SK-N-SH (cell line): ENCODE measurements at regions not wholly inside any gene's neighbourhood (a gene's known extent, or its start where the extent isn't known, plus 50 kb on each side); places are given as distances from the start of the nearest gene placed in this dataset.

Source experiments
- CTCF ChIA-PET: fragments of 300-600, 350-600 bp; formaldehyde crosslinking; extraction: SDS; loops from one replicate; lab custom pipeline; 2021; lab: Yijun Ruan, JAX
- POLR2A ChIA-PET: fragments of 350-600 bp; sonication (Branson Sonifier 250); formaldehyde crosslinking; extraction: SDS; loops from one replicate; lab custom pipeline; 2020; ENCODE audit warnings: antibody characterized with exemption, inconsistent platforms; lab: Yijun Ruan, JAX
- DNase-seq: peaks from one replicate; pipeline ENCODE4 v3.0.0; 2012
- H2AFZ ChIP-seq: fragments of 200-600 bp; sonication (generic); 2 replicates; pipeline ENCODE4 v1.8.1; 2016; ENCODE audit warnings: antibody characterized with exemption, mild to moderate bottlenecking, low read depth
- H3F3A ChIP-seq: fragments of 200-600 bp; sonication (generic); replicated peaks from 2 replicates; pipeline ENCODE3; 2016; ENCODE audit warnings: antibody characterized with exemption, mild to moderate bottlenecking; ENCODE audit not compliant: insufficient read depth
- H3K27ac ChIP-seq, 2 experiments: fragments of 200-500 bp in 1 of 2; fragments of 200-600 bp in 1 of 2; sonication (Bioruptor generic) in 1 of 2; sonication (generic), shearing (Covaris generic) in 1 of 2; 2 replicates each; pipeline versions ENCODE4 v1.5.1 to v1.6.1; 2014 to 2016; ENCODE audit warnings: low read depth in 2 of 2, inconsistent platforms in 1 of 2, low read length in 1 of 2, mild to moderate bottlenecking in 1 of 2, mixed read lengths in 1 of 2
- H3K27me3 ChIP-seq: fragments of 200-600 bp; sonication (generic), shearing (Covaris generic); 2 replicates; pipeline ENCODE4 v1.6.1; 2016; ENCODE audit warnings: mixed run types; ENCODE audit not compliant: insufficient read depth
- H3K36me3 ChIP-seq, 2 experiments: fragments of 200-500 bp in 1 of 2; fragments of 200-600 bp in 1 of 2; sonication (Bioruptor generic) in 1 of 2; sonication (generic) in 1 of 2; replicated peaks in 1 of 2; 2 replicates each; pipeline versions ENCODE3 to v1.5.1; 2014 to 2016; ENCODE audit warnings: low read length in 1 of 2, mild to moderate bottlenecking in 1 of 2; ENCODE audit not compliant: insufficient read depth in 2 of 2, control insufficient read depth in 1 of 2
- H3K4me1 ChIP-seq, 2 experiments: fragments of 200-500 bp in 1 of 2; fragments of 200-600 bp in 1 of 2; sonication (Bioruptor generic) in 1 of 2; sonication (generic), shearing (Covaris generic) in 1 of 2; 2 replicates each; pipeline versions ENCODE4 v1.5.1 to v1.6.1; 2014 to 2016; ENCODE audit warnings: low read depth in 1 of 2, low read length in 1 of 2, mixed run types in 1 of 2; ENCODE audit not compliant: insufficient read depth in 2 of 2, control insufficient read depth in 1 of 2
- H3K4me2 ChIP-seq: fragments of 200-600 bp; sonication (generic), shearing (Covaris generic); 2 replicates; pipeline ENCODE4 v1.6.1; 2017; ENCODE audit warnings: mixed run types
- H3K4me3 ChIP-seq, 2 experiments: fragments of 200-500 bp in 1 of 2; fragments of 200-600 bp in 1 of 2; sonication (Bioruptor generic) in 1 of 2; sonication (generic), shearing (Covaris generic) in 1 of 2; 2 replicates each; pipeline versions ENCODE4 v1.5.1 to v1.8.1; 2014 to 2016; ENCODE audit warnings: low read depth in 2 of 2, inconsistent platforms in 1 of 2, low read length in 1 of 2, mild to moderate bottlenecking in 1 of 2, mixed read lengths in 1 of 2, moderate library complexity in 1 of 2
- H3K79me2 ChIP-seq: fragments of 200-600 bp; sonication (generic); 2 replicates; pipeline ENCODE4 v1.8.1; 2017; ENCODE audit warnings: mild to moderate bottlenecking; ENCODE audit not compliant: insufficient read depth
- H3K9ac ChIP-seq: fragments of 200-600 bp; sonication (generic); 2 replicates; pipeline ENCODE4 v1.6.1; 2017; ENCODE audit warnings: mixed run types
- H3K9me2 ChIP-seq: fragments of 200-600 bp; sonication (generic); 2 replicates; pipeline ENCODE4 v1.6.1; 2017; ENCODE audit warnings: mixed run types
- H3K9me3 ChIP-seq: fragments of 200-600 bp; sonication (generic); 2 replicates; pipeline ENCODE4 v1.6.1; 2017; ENCODE audit warnings: mixed run types, mild to moderate bottlenecking, moderate library complexity
- H4K20me1 ChIP-seq: fragments of 200-600 bp; sonication (generic); 2 replicates; pipeline ENCODE4 v1.6.1; 2017; ENCODE audit warnings: mild to moderate bottlenecking, mixed run types; ENCODE audit not compliant: insufficient read depth
- CHD2 ChIP-seq: fragments of 150-350 bp; IDR thresholded peaks from 2 replicates; pipeline ENCODE4 v1.6.1; 2018; ENCODE audit warnings: low read length; ENCODE audit not compliant: partially characterized antibody
- ELF1 ChIP-seq: IDR thresholded peaks from 2 replicates; pipeline ENCODE4 v1.4.0; 2012
- EP300 ChIP-seq, 2 experiments: IDR thresholded peaks; 2 replicates each; pipeline versions ENCODE4 v1.4.0 to v1.6.1; 2012; ENCODE audit warnings: borderline replicate concordance in 1 of 2, low read depth in 1 of 2, low read length in 1 of 2
- FOXJ3 ChIP-seq: sonication (generic); formaldehyde crosslinking; IDR thresholded peaks from 2 replicates; pipeline ENCODE4 v1.5.1; 2020; ENCODE audit warnings: mild to moderate bottlenecking, missing genetic modification reagents
- GATA2 ChIP-seq: sonication (generic); formaldehyde crosslinking; IDR thresholded peaks from 2 replicates; pipeline ENCODE4 v1.5.0; 2020; ENCODE audit warnings: mild to moderate bottlenecking, missing genetic modification reagents
- MXI1 ChIP-seq: IDR thresholded peaks from 2 replicates; pipeline ENCODE4 v1.6.1; 2012; ENCODE audit warnings: mild to moderate bottlenecking, low read depth, low read length, improper control_type of control experiment
- NRF1 ChIP-seq: IDR thresholded peaks from 2 replicates; pipeline ENCODE4 v1.6.1; 2012; ENCODE audit warnings: low read depth, mild to moderate bottlenecking, low read length
- POLR2AphosphoS5 ChIP-seq: IDR thresholded peaks from 2 replicates; pipeline ENCODE4 v1.6.1; 2012; ENCODE audit warnings: low read depth, low read length
- RAD21 ChIP-seq: IDR thresholded peaks from 2 replicates; pipeline ENCODE4 v1.6.1; 2012; ENCODE audit warnings: mild to moderate bottlenecking, low read length
- RCOR1 ChIP-seq: fragments of 150-350 bp; IDR thresholded peaks from 2 replicates; pipeline ENCODE4 v1.6.1; 2017; ENCODE audit warnings: antibody characterized with exemption, low read length
- RFX5 ChIP-seq: IDR thresholded peaks from 2 replicates; pipeline ENCODE4 v1.6.1; 2012; ENCODE audit warnings: mild to moderate bottlenecking, improper control_type of control experiment, low read length
- RXRA ChIP-seq: IDR thresholded peaks from 2 replicates; pipeline ENCODE4 v1.4.0; 2012; ENCODE audit warnings: low read depth, mild to moderate bottlenecking, borderline replicate concordance
- SIN3A ChIP-seq: IDR thresholded peaks from 2 replicates; pipeline ENCODE4 v1.6.1; 2012; ENCODE audit warnings: low read depth, mild to moderate bottlenecking, low read length, moderate library complexity, borderline replicate concordance
- SMC3 ChIP-seq: IDR thresholded peaks from 2 replicates; pipeline ENCODE4 v1.6.1; 2012; ENCODE audit warnings: low read depth, low read length, improper control_type of control experiment
- TCF12 ChIP-seq: IDR thresholded peaks from 2 replicates; pipeline ENCODE4 v1.4.0; 2012
- YY1 ChIP-seq: IDR thresholded peaks from 2 replicates; pipeline ENCODE4 v1.4.0; 2012; ENCODE audit warnings: low read depth, mild to moderate bottlenecking
- WGBS: methylation state at CpG from one replicate; pipeline ENCODE4 v1.1.6; 2017; ENCODE audit warnings: low lambda C conversion rate; 5-methylcytosine and 5-hydroxymethylcytosine counted together
- TF ChIP-seq, protein P1 (sequence below): IDR thresholded peaks from 2 replicates; pipeline ENCODE4; 2012
- TF ChIP-seq, protein P2 (sequence below): fragments of 200-600 bp; sonication (generic); IDR thresholded peaks from 2 replicates; pipeline ENCODE4 v1.6.1; 2017; ENCODE audit warnings: antibody characterized with exemption, mild to moderate bottlenecking, moderate library complexity
- TF ChIP-seq, protein P3 (sequence below): IDR thresholded peaks from 2 replicates; pipeline ENCODE4 v1.4.0; 2012; ENCODE audit warnings: low read depth
- TF ChIP-seq, protein P4 (sequence below): fragments of 150-350 bp; IDR thresholded peaks from 2 replicates; pipeline ENCODE4 v1.6.1; 2017; ENCODE audit warnings: antibody characterized with exemption, low read length, low read depth, borderline replicate concordance
- TF ChIP-seq, protein P5 (sequence below): IDR thresholded peaks from 2 replicates; pipeline ENCODE4 v1.4.0; 2012; ENCODE audit warnings: low read depth, borderline replicate concordance

DNA sequence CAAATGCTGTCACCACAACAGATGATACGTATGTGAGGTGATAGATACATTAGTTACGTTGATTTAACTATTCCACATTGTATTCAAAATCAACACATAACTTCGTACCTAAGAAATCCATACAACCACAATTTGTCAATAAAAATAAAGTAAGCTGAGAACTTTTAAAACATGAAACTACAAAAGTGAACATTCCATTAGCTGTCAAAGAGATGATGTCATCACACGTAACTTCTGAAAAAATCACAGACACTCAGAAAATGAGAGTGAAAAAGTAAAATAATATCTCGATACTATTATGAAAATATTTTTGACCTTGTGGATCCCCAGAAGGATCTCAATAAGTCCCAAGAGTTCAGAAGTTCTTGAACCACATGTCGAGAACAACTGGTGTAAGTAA lies 161.6 kb upstream of the GALNT13 start:
- no peaks in the 10 kb centered on the region for H3F3A ChIP-seq
- POLR2A ChIA-PET, result no interaction called here
- WGBS, result 31% methylated on average over 6 of the region's 6 CpGs
- no peak overlapping the region for H2AFZ ChIP-seq
- no peak overlapping the region for H3K9ac ChIP-seq
- no peaks in the 10 kb centered on the region for H3K36me3 ChIP-seq
- H3K4me1 ChIP-seq, result no peaks in the 10 kb centered on the region
- H3K4me3 ChIP-seq, result no peak overlapping the region
- no peak overlapping the region for H3K27ac ChIP-seq
- no peaks in the 10 kb centered on the region for H4K20me1 ChIP-seq
- CTCF ChIA-PET, result no interaction called here
- H3K4me2 ChIP-seq, result no peak overlapping the region
- TF ChIP-seq, protein P1, sequence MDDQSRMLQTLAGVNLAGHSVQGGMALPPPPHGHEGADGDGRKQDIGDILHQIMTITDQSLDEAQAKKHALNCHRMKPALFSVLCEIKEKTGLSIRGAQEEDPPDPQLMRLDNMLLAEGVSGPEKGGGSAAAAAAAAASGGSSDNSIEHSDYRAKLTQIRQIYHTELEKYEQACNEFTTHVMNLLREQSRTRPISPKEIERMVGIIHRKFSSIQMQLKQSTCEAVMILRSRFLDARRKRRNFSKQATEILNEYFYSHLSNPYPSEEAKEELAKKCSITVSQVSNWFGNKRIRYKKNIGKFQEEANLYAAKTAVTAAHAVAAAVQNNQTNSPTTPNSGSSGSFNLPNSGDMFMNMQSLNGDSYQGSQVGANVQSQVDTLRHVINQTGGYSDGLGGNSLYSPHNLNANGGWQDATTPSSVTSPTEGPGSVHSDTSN, result no peak
- TF ChIP-seq EP300 (IDR thresholded peaks at IDR 0.05; ENCODE audit: borderline replicate concordance in 1 of 2, low read depth in 1 of 2, low read length in 1 of 2) (no peak), FOXJ3 (no peak), RAD21 (no peak), RCOR1 (no peak), SMC3 (no peak), CHD2 (no peak), SIN3A (no peak), POLR2AphosphoS5 (no peak), YY1 (no peak), GATA2 (no peak)
- TF ChIP-seq, protein P2, sequence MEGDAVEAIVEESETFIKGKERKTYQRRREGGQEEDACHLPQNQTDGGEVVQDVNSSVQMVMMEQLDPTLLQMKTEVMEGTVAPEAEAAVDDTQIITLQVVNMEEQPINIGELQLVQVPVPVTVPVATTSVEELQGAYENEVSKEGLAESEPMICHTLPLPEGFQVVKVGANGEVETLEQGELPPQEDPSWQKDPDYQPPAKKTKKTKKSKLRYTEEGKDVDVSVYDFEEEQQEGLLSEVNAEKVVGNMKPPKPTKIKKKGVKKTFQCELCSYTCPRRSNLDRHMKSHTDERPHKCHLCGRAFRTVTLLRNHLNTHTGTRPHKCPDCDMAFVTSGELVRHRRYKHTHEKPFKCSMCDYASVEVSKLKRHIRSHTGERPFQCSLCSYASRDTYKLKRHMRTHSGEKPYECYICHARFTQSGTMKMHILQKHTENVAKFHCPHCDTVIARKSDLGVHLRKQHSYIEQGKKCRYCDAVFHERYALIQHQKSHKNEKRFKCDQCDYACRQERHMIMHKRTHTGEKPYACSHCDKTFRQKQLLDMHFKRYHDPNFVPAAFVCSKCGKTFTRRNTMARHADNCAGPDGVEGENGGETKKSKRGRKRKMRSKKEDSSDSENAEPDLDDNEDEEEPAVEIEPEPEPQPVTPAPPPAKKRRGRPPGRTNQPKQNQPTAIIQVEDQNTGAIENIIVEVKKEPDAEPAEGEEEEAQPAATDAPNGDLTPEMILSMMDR, result no peak
- TF ChIP-seq, protein P3, sequence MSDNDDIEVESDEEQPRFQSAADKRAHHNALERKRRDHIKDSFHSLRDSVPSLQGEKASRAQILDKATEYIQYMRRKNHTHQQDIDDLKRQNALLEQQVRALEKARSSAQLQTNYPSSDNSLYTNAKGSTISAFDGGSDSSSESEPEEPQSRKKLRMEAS, result no peak
- TF ChIP-seq, protein P4, sequence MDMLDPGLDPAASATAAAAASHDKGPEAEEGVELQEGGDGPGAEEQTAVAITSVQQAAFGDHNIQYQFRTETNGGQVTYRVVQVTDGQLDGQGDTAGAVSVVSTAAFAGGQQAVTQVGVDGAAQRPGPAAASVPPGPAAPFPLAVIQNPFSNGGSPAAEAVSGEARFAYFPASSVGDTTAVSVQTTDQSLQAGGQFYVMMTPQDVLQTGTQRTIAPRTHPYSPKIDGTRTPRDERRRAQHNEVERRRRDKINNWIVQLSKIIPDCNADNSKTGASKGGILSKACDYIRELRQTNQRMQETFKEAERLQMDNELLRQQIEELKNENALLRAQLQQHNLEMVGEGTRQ, result no peak
- no peaks in the 10 kb centered on the region for H3K9me3 ChIP-seq
- H3K27me3 ChIP-seq, result no peaks in the 10 kb centered on the region
- DNase-seq, result no peak
- no peaks in the 10 kb centered on the region for H3K9me2 ChIP-seq
- H3K79me2 ChIP-seq, result no peaks in the 10 kb centered on the region

DNA sequence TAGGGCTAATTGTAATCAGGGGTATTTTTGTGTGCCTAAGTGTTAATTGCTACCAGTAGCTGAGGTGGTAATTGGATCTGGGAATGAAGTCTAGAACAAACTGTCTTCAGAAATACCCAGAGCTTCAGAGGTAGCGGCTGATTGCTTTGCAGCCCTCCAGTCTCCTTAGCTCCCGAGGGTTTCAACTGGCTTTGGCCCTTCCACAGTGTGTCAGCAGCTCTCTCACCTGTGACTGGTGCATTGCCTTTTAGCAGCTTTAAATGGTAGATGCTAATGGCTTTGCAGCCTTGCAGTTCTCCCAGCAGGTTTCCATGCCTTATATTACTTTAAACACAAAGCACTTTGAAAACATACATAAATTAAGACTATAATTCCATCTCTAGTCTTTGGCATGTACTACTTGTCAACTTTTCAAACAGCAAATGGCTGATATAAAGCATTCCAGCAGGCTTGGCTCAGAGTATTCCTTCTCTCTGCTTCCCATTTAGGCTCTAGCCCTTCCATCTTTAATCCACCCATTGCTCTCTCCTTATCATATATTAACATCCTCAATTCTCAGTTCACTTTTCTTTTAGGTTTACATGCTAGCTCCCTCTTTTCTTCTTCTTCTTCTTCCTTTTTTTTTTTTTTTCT lies 156.4 kb upstream of the GALNT13 start:
- no peaks in the 10 kb centered on the region for H3K4me1 ChIP-seq
- H3K9me3 ChIP-seq, result no peaks in the 10 kb centered on the region; the same call in 1 of the 2 replicates
- H3K79me2 ChIP-seq, result no peaks in the 10 kb centered on the region
- H3K9me2 ChIP-seq, result no peaks in the 10 kb centered on the region
- ChIA-PET POLR2A (no interaction called here), CTCF (interaction anchor here (1.4 kb wide), 1 partner anchor 236 kb away, joined by 3 read pairs; no protein-coding TSS in a partner anchor)
- no peak overlapping the region for H2AFZ ChIP-seq
- WGBS, result 20% methylated on average over 2 of the region's 2 CpGs
- no peaks in the 10 kb centered on the region for H3F3A ChIP-seq
- H4K20me1 ChIP-seq, result no peaks in the 10 kb centered on the region
- H3K4me2 ChIP-seq, result no peak overlapping the region
- no peaks in the 10 kb centered on the region for H3K36me3 ChIP-seq
- DNase-seq, result no peak
- no peak overlapping the region for H3K27ac ChIP-seq
- H3K4me3 ChIP-seq, result no peak overlapping the region
- H3K27me3 ChIP-seq, result no peaks in the 10 kb centered on the region
- no peak overlapping the region for H3K9ac ChIP-seq
- TF ChIP-seq, protein P4, result no peak
- TF ChIP-seq NRF1 (no peak), TCF12 (no peak), MXI1 (no peak), ELF1 (no peak), RFX5 (no peak), RAD21 (no peak), SMC3 (no peak), RXRA (no peak), YY1 (no peak), POLR2AphosphoS5 (no peak)
- TF ChIP-seq, protein P3, result no peak
- TF ChIP-seq, protein P5, sequence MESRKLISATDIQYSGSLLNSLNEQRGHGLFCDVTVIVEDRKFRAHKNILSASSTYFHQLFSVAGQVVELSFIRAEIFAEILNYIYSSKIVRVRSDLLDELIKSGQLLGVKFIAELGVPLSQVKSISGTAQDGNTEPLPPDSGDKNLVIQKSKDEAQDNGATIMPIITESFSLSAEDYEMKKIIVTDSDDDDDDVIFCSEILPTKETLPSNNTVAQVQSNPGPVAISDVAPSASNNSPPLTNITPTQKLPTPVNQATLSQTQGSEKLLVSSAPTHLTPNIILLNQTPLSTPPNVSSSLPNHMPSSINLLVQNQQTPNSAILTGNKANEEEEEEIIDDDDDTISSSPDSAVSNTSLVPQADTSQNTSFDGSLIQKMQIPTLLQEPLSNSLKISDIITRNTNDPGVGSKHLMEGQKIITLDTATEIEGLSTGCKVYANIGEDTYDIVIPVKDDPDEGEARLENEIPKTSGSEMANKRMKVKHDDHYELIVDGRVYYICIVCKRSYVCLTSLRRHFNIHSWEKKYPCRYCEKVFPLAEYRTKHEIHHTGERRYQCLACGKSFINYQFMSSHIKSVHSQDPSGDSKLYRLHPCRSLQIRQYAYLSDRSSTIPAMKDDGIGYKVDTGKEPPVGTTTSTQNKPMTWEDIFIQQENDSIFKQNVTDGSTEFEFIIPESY, result no peak
